GM23338 (cell line): ENCODE measurements at regions not wholly inside any gene's neighbourhood (a gene's known extent, or its start where the extent isn't known, plus 50 kb on each side); places are given as distances from the start of the nearest gene placed in this dataset.

Source experiments
- ATAC-seq: fragments of 200-7000 bp; cut with Tn5 transposase; 3 replicates; pipeline ENCODE4 v1.9.1; 2020
- DNase-seq: peaks from one replicate; pipeline ENCODE4 v3.0.0-alpha.2; 2015; ENCODE audit warnings: low spot score
- H2AFZ ChIP-seq: fragments of 200-600 bp; sonication (generic); 2 replicates; pipeline ENCODE4 v1.8.0; 2016; ENCODE audit warnings: antibody characterized with exemption, mild to moderate bottlenecking, moderate library complexity
- H3F3A ChIP-seq: fragments of 200-600 bp; sonication (generic); replicated peaks from 2 replicates; pipeline ENCODE4 v1.8.0; 2017; ENCODE audit warnings: antibody characterized with exemption, mixed run types, low read depth
- H3K27ac ChIP-seq: fragments of 200-600 bp; sonication (generic); 2 replicates; pipeline ENCODE4 v1.6.1; 2016; ENCODE audit warnings: low read depth
- H3K27me3 ChIP-seq: fragments of 200-600 bp; sonication (generic); 2 replicates; pipeline ENCODE4 v1.8.0; 2016; ENCODE audit warnings: mild to moderate bottlenecking, mixed run types, moderate library complexity; ENCODE audit not compliant: insufficient read depth
- H3K36me3 ChIP-seq: fragments of 200-600 bp; sonication (generic); 2 replicates; pipeline ENCODE4 v1.8.0; 2016; ENCODE audit warnings: mild to moderate bottlenecking; ENCODE audit not compliant: insufficient read depth
- H3K4me1 ChIP-seq: fragments of 200-600 bp; sonication (generic); 2 replicates; pipeline ENCODE4 v1.8.0; 2016; ENCODE audit warnings: mild to moderate bottlenecking, moderate library complexity; ENCODE audit not compliant: insufficient read depth
- H3K4me2 ChIP-seq: fragments of 200-600 bp; sonication (generic); 2 replicates; pipeline ENCODE4 v1.7.1; 2017; ENCODE audit warnings: mixed run types
- H3K4me3 ChIP-seq: fragments of 200-600 bp; sonication (generic); 2 replicates; pipeline ENCODE4 v1.6.1; 2016; ENCODE audit warnings: mixed run types
- H3K79me2 ChIP-seq: fragments of 200-600 bp; sonication (generic); replicated peaks from 2 replicates; pipeline ENCODE4 v1.8.0; 2017; ENCODE audit warnings: mild to moderate bottlenecking; ENCODE audit not compliant: insufficient read depth
- H3K9me2 ChIP-seq: fragments of 200-600 bp; sonication (generic); 2 replicates; pipeline ENCODE4 v1.8.0; 2017; ENCODE audit not compliant: insufficient read depth
- H4K20me1 ChIP-seq: fragments of 200-600 bp; sonication (generic); replicated peaks from 2 replicates; pipeline ENCODE4 v1.8.0; 2017; ENCODE audit warnings: mild to moderate bottlenecking; ENCODE audit not compliant: insufficient read depth
- H3K27ac Mint-ChIP-seq: 2 replicates; pipeline ENCODE4 v1.8.0; 2020; ENCODE audit warnings: inconsistent platforms, mild to moderate bottlenecking, moderate library complexity, mixed read lengths
- H3K27me3 Mint-ChIP-seq: 3 replicates; pipeline ENCODE4 v1.8.0; 2022; ENCODE audit warnings: low read depth, mild to moderate bottlenecking, moderate library complexity, mixed read lengths, inconsistent platforms; ENCODE audit not compliant: insufficient read depth, poor library complexity
- H3K36me3 Mint-ChIP-seq: 3 replicates; pipeline ENCODE4 v1.8.0; 2021; ENCODE audit warnings: low read depth, mild to moderate bottlenecking, inconsistent platforms, moderate library complexity, mixed read lengths
- H3K4me1 Mint-ChIP-seq: 3 replicates; pipeline ENCODE4 v1.8.0; 2020; ENCODE audit warnings: mild to moderate bottlenecking, inconsistent platforms, mixed read lengths
- H3K4me3 Mint-ChIP-seq: 3 replicates; pipeline ENCODE4 v1.8.0; 2021; ENCODE audit warnings: moderate library complexity, mild to moderate bottlenecking, inconsistent platforms, mixed read lengths
- H3K9me3 Mint-ChIP-seq: 3 replicates; pipeline ENCODE4 v1.8.0; 2020; ENCODE audit warnings: moderate library complexity, mild to moderate bottlenecking, inconsistent platforms, mixed read lengths
- CTCF ChIP-seq, 2 experiments: fragments of 200-600 bp in 1 of 2; sonication (generic) in 1 of 2; conservative IDR thresholded peaks; 2 replicates each; pipeline versions ENCODE4 v1.5.1 to v1.6.1; 2016 to 2017; ENCODE audit warnings: antibody characterized with exemption in 2 of 2, low read depth in 2 of 2, mild to moderate bottlenecking in 2 of 2, moderate library complexity in 1 of 2
- EZH2 ChIP-seq: fragments of 200-600 bp; sonication (generic); IDR thresholded peaks from one replicate; pipeline ENCODE4 v1.8.0; 2017; ENCODE audit warnings: antibody characterized with exemption, mild to moderate bottlenecking, low read depth; ENCODE audit not compliant: unreplicated experiment
- EZH2phosphoT487 ChIP-seq: fragments of 200-600 bp; sonication (generic); IDR thresholded peaks from one replicate; pipeline ENCODE4 v1.8.1; 2018; ENCODE audit warnings: antibody characterized with exemption; ENCODE audit not compliant: unreplicated experiment
- JUNB ChIP-seq: IDR thresholded peaks from one replicate; pipeline ENCODE4 v1.6.1; 2016; ENCODE audit warnings: antibody characterized with exemption; ENCODE audit not compliant: unreplicated experiment
- TF ChIP-seq, protein P1 (sequence below): IDR thresholded peaks from 2 replicates; pipeline ENCODE4 v1.6.1; 2016; ENCODE audit warnings: antibody characterized with exemption

DNA sequence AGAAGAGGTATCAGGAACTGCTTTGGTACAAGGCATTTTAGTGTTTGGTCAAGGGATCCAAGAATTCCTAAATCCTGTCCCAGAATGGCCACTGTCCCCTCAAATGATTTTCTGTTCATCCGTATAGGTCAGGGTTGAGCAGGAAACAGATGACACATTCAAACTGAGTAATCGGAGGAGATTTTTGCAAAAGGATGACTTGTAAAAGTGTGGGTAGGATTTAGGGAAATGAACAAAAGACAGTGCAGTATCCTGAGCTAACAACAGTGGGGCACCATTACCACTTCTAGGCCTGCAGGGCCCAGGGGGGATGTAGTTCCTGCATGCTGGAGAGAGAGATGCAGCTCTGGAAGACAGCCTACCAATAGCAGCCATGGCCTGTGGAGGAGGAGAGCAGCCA lies 290.1 kb downstream of the ZSWIM6 start:
- no peaks in the 10 kb centered on the region for H3K36me3 ChIP-seq
- no peak overlapping the region for H3K4me3 Mint-ChIP-seq
- H3K27me3 ChIP-seq, result no peaks in the 10 kb centered on the region
- peaks cover 9% of the 10 kb centered on the region for H3K27me3 Mint-ChIP-seq
- peaks cover 17% of the 10 kb centered on the region for H3K4me1 Mint-ChIP-seq
- TF ChIP-seq EZH2 (no peak), CTCF (conservative IDR thresholded peaks at IDR 0.05; ENCODE audit: low read depth in 2 of 2) (no peak), JUNB (no peak), EZH2phosphoT487 (no peak)
- ATAC-seq (no peak), DNase-seq (no peak)
- no peaks in the 10 kb centered on the region for H3K79me2 ChIP-seq
- no peaks in the 10 kb centered on the region for H3K36me3 Mint-ChIP-seq
- no peaks in the 10 kb centered on the region for H3K9me3 Mint-ChIP-seq
- H3K4me2 ChIP-seq, result no peak overlapping the region
- H4K20me1 ChIP-seq, result no peaks in the 10 kb centered on the region
- H2AFZ ChIP-seq, result no peak overlapping the region
- H3K4me3 ChIP-seq, result no peak overlapping the region
- H3F3A ChIP-seq, result no peaks in the 10 kb centered on the region
- H3K27ac Mint-ChIP-seq, result no peak overlapping the region
- H3K4me1 ChIP-seq, result peaks cover 14% of the 10 kb centered on the region
- H3K9me2 ChIP-seq, result peaks cover 6% of the 10 kb centered on the region; the same call in 1 of the 2 replicates
- H3K27ac ChIP-seq, result no peak overlapping the region

DNA sequence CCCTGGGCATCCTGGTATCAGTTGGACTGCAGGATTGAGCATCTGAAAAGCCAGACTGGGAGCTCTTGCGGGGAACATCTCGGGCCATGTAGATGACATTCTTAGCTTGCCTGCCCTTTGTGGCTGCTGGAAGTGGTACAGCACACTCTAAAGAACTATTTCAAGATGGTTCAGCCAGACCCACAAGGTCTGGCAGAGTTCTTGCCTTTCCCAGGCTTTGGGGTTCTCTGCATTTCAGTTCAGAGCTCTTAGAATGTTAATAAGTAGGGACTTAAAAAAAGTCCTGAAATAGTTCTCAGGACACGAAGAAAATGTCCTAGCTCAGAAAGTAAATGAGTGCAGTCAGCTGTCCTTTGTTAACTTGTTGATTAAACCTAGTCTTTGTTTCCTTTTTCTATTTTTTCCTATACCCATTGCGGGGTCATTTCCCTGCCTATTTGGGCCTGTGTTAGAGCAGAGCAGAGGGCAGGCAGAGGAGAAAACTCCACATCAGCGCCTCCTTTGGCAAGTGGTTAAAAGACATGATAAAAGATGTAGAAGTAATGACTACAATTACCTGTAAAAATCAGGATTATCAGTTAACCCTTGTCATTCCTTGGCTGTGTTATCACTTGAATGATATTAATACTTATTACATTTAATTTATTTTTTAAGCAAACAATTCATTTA lies 291.5 kb downstream of the ZSWIM6 start:
- Mint-ChIP-seq H3K27me3 (peaks cover 9% of the 10 kb centered on the region), H3K9me3 (no peaks in the 10 kb centered on the region), H3K36me3 (no peaks in the 10 kb centered on the region), H3K4me3 (no peak overlapping the region), H3K27ac (no peak overlapping the region), H3K4me1 (peaks cover 17% of the 10 kb centered on the region)
- Histone ChIP-seq H3K4me3 (no peak overlapping the region), H3F3A (no peaks in the 10 kb centered on the region), H2AFZ (peak overlapping the region; percentile 60), H3K79me2 (no peaks in the 10 kb centered on the region), H3K27me3 (no peaks in the 10 kb centered on the region), H3K9me2 (no peaks in the 10 kb centered on the region), H3K4me2 (no peak overlapping the region), H3K27ac (no peak overlapping the region), H3K4me1 (peaks cover 14% of the 10 kb centered on the region), H4K20me1 (no peaks in the 10 kb centered on the region), H3K36me3 (no peaks in the 10 kb centered on the region)
- TF ChIP-seq, protein P1, sequence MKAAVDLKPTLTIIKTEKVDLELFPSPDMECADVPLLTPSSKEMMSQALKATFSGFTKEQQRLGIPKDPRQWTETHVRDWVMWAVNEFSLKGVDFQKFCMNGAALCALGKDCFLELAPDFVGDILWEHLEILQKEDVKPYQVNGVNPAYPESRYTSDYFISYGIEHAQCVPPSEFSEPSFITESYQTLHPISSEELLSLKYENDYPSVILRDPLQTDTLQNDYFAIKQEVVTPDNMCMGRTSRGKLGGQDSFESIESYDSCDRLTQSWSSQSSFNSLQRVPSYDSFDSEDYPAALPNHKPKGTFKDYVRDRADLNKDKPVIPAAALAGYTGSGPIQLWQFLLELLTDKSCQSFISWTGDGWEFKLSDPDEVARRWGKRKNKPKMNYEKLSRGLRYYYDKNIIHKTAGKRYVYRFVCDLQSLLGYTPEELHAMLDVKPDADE, result no peak
- TF ChIP-seq CTCF (conservative IDR thresholded peaks at IDR 0.05; ENCODE audit: low read depth in 2 of 2), result peak; percentile 57 to 61
- ATAC-seq, result peak; percentile 19
- DNase-seq, result peak; percentile 81
